NB4 (cell line): ENCODE measurements at regions not wholly inside any gene's neighbourhood (a gene's known extent, or its start where the extent isn't known, plus 50 kb on each side); places are given as distances from the start of the nearest gene placed in this dataset.
A peak's percentile ranks its signal among the peaks of the same experiment; 100 is the strongest.

Experiments used
- DNase-seq: peaks from one replicate; pipeline ENCODE4 v3.0.0; 2010; ENCODE audit warnings: low read depth
- H3K4me3 ChIP-seq: one replicate; pipeline ENCODE4 v1.5.1; 2011; ENCODE audit warnings: mild to moderate bottlenecking, low read depth, low read length, moderate library complexity
- MYC ChIP-seq: IDR thresholded peaks from 2 replicates; pipeline ENCODE4 v1.6.1; 2011; ENCODE audit warnings: low read depth, low read length
- POLR2A ChIP-seq: IDR thresholded peaks from 2 replicates; pipeline ENCODE4 v1.6.1; 2011; ENCODE audit warnings: mild to moderate bottlenecking; ENCODE audit not compliant: insufficient read length; ENCODE audit errors: extremely low read depth
- TF ChIP-seq, protein P1 (sequence below): IDR thresholded peaks from one replicate; pipeline ENCODE4 v1.5.1; 2012; ENCODE audit warnings: low read depth, low read length
- TF ChIP-seq, protein P2 (sequence below): IDR thresholded peaks from 2 replicates; pipeline ENCODE4 v1.6.1; 2011; ENCODE audit warnings: low read depth, low read length

DNA sequence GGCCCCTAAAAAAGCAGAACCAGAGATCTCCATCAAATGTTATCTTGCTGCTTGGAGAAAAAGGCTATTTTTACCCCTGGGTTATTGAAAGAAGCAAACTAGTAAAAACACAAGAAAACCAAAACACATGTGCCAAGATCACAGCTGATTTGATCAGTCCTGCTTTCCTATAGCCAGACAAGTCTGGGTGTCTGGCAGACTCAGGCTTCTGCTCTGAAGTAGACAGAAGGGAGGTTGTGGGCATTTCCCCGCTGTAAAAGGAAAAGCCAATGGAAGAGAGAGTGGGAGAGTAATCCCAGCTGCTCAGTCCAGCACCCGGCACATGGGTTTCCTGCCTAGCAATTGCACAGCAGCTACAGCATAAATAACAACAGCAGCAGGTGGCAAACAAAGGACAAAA lies 177.9 kb downstream of the PHLDA1 start:
- TF ChIP-seq, protein P1, sequence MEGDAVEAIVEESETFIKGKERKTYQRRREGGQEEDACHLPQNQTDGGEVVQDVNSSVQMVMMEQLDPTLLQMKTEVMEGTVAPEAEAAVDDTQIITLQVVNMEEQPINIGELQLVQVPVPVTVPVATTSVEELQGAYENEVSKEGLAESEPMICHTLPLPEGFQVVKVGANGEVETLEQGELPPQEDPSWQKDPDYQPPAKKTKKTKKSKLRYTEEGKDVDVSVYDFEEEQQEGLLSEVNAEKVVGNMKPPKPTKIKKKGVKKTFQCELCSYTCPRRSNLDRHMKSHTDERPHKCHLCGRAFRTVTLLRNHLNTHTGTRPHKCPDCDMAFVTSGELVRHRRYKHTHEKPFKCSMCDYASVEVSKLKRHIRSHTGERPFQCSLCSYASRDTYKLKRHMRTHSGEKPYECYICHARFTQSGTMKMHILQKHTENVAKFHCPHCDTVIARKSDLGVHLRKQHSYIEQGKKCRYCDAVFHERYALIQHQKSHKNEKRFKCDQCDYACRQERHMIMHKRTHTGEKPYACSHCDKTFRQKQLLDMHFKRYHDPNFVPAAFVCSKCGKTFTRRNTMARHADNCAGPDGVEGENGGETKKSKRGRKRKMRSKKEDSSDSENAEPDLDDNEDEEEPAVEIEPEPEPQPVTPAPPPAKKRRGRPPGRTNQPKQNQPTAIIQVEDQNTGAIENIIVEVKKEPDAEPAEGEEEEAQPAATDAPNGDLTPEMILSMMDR = no peak
- TF ChIP-seq MYC (no peak), POLR2A (no peak)
- TF ChIP-seq, protein P2, sequence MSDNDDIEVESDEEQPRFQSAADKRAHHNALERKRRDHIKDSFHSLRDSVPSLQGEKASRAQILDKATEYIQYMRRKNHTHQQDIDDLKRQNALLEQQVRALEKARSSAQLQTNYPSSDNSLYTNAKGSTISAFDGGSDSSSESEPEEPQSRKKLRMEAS = no peak
- no peak overlapping the region for H3K4me3 ChIP-seq
- peak; percentile 30 for DNase-seq

DNA sequence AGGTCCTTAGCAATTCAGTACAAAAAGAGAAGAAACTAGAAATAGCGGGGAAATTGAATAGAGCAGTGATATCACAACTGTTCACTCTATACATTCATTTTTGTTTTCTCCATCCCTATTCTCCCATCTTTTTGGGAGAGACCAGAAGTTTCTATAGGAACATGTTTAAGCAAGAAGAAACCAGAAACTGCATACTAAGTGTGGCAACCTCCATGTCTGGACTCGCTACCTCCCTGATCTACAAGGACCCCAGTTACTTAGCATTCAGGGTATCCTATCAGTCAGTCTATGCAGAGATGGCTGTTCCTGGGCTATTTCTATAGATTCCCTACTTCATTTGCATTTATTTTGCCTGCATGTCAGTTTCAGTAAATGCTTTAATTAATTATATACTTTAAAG lies 178.6 kb downstream of the PHLDA1 start:
- TF ChIP-seq, protein P2 = no peak
- TF ChIP-seq POLR2A (no peak), MYC (no peak)
- TF ChIP-seq, protein P1 = no peak
- no peak overlapping the region for H3K4me3 ChIP-seq
- no peak for DNase-seq

DNA sequence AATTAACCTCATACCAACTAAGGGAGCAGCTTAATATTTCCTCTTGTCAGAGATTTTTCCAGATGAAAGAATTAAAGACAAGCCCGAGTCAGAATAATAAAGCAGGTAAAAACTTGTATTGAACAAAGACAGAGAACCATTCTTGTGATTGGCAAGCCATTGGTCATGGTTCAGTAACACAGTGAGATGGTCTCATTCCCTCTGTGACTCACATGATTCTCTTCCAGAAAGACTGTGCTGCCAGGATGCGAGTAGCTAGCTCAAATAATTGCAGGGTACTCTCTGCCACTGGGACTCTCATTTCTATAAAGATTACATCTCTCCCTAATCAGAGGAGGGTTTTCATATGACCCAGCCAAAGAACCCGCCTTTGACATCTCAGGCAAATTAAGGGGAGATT lies 179.4 kb downstream of the PHLDA1 start:
- H3K4me3 ChIP-seq = no peak overlapping the region
- TF ChIP-seq POLR2A = no peak
- no peak for TF ChIP-seq MYC
- TF ChIP-seq, protein P1 = no peak
- TF ChIP-seq, protein P2 = no peak
- DNase-seq = no peak

DNA sequence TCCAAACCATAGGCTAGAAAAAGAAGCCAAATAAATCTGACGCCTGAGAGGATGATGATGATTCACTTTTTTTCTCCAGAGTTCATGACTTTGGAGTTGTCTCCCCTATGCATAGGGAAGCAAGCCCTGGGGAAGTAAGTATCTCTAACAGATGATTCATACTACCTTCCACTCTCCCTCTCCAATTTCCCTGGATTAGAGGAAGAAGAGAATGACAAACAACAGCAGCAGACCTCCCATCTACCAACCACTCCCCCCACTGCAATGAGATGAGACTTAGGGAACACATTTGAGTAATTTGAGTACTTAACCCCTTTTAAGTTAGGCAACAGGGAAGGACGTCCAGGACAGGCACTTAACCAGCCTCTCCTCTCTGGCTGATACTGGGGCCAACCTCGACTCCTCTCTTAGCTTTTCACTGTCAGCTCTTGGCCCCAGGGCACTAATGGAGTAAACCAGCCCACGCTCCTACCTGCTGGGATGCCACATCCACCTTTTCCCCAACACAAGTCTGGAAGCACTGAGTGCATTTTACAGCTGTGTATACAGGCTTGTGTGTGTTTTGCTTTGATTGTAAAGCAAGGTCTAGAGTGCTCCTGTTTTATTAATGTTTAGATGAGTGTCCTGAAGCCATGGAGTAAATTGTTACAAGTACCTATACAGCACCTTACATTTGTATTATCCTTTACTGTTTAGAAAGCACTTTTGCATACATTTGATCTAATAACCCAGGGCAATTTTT lies 180.7 kb downstream of the PHLDA1 start:
- no peak overlapping the region for H3K4me3 ChIP-seq
- TF ChIP-seq POLR2A (no peak), MYC (no peak)
- TF ChIP-seq, protein P1 = no peak
- TF ChIP-seq, protein P2 = no peak
- DNase-seq = no peak

DNA sequence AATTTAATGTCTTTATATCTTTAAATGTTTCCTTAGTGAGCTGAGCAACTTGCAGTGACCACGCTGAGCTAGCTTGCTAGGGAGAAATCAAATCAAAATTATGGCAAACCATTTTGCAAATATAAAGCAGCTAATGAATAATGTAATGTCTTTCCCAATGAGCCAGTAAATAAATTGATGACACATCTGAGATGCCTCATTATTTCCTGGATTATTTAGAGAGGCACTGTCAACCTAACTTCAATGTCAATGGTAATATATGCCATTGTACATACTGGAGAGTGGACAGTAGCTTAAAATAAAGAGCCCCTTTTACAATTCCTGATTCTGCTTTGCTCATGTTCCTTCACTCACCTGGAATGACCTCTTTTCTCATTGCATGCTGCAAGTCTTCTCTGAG lies 182.6 kb downstream of the PHLDA1 start:
- H3K4me3 ChIP-seq = no peak overlapping the region
- TF ChIP-seq, protein P1 = no peak
- TF ChIP-seq, protein P2 = no peak
- TF ChIP-seq MYC (no peak), POLR2A (no peak)
- no peak for DNase-seq
